Endodermal cell (in vitro differentiated cells): ENCODE measurements at regions not wholly inside any gene's neighbourhood (a gene's known extent, or its start where the extent isn't known, plus 50 kb on each side); places are given as distances from the start of the nearest gene placed in this dataset.

Source experiments
- DNase-seq: peaks from one replicate; pipeline ENCODE4 v3.0.0-alpha.2; 2017
- H3K27ac ChIP-seq: 2 replicates; pipeline ENCODE4 v1.5.1; 2013; ENCODE audit warnings: mild to moderate bottlenecking, low read depth, low read length, moderate library complexity
- H3K27me3 ChIP-seq: 2 replicates; pipeline ENCODE4 v1.6.1; 2013; ENCODE audit warnings: mild to moderate bottlenecking, low read length, moderate library complexity; ENCODE audit not compliant: insufficient read depth, control insufficient read depth, poor library complexity, severe bottlenecking
- H3K36me3 ChIP-seq: 2 replicates; pipeline ENCODE4 v1.7.0; 2013; ENCODE audit warnings: mild to moderate bottlenecking, low read length, moderate library complexity; ENCODE audit not compliant: control insufficient read depth, insufficient read depth
- H3K4me1 ChIP-seq: one replicate; pipeline ENCODE4 v1.7.0; 2013; ENCODE audit warnings: low read length; ENCODE audit not compliant: control insufficient read depth, insufficient read depth
- H3K4me3 ChIP-seq: 2 replicates; pipeline ENCODE4 v1.5.1; 2013; ENCODE audit warnings: mild to moderate bottlenecking, low read length, moderate library complexity
- H3K9ac ChIP-seq: 2 replicates; pipeline ENCODE4 v1.6.1; 2013; ENCODE audit warnings: mild to moderate bottlenecking, low read length, moderate library complexity; ENCODE audit not compliant: poor library complexity, severe bottlenecking; ENCODE audit errors: extremely low read depth
- H3K9me3 ChIP-seq: 2 replicates; pipeline ENCODE4 v1.6.1; 2013; ENCODE audit warnings: mild to moderate bottlenecking, low read length, moderate library complexity; ENCODE audit not compliant: control insufficient read depth
- H3K27ac Mint-ChIP-seq: 2 replicates; pipeline ENCODE4 v1.8.0; 2020; ENCODE audit warnings: mixed read lengths
- H3K27me3 Mint-ChIP-seq: 2 replicates; pipeline ENCODE4 v1.8.0; 2021; ENCODE audit warnings: mild to moderate bottlenecking, mixed read lengths; ENCODE audit not compliant: insufficient read depth
- H3K36me3 Mint-ChIP-seq: 2 replicates; pipeline ENCODE4 v1.8.0; 2020; ENCODE audit warnings: low read depth, mixed read lengths
- H3K4me1 Mint-ChIP-seq: 2 replicates; pipeline ENCODE4 v1.8.0; 2020; ENCODE audit warnings: mixed read lengths
- H3K4me3 Mint-ChIP-seq: 2 replicates; pipeline ENCODE4 v1.8.0; 2020; ENCODE audit warnings: mild to moderate bottlenecking, moderate library complexity, mixed read lengths
- H3K9me3 Mint-ChIP-seq: 2 replicates; pipeline ENCODE4 v1.8.0; 2020; ENCODE audit warnings: mild to moderate bottlenecking, mixed read lengths
- CTCF ChIP-seq: fragments of 200-600 bp; sonication (generic); conservative IDR thresholded peaks from 2 replicates; pipeline ENCODE4 v1.5.0; 2021; ENCODE audit warnings: antibody characterized with exemption, mild to moderate bottlenecking
- WGBS, 2 experiments: methylation state at CpG; one replicate each; pipeline versions ENCODE4 v1.1.5 to v1.1.7; 2013; ENCODE audit warnings: missing lambda C conversion rate in 2 of 2, mixed read lengths in 1 of 2; ENCODE audit not compliant: insufficient coverage in 1 of 2, insufficient read length in 1 of 2; 5-methylcytosine and 5-hydroxymethylcytosine counted together

GRCh38 chr13:34358811-34359513 is 541.0 kb downstream of the RFC3 start:
- Mint-ChIP-seq H3K27ac (no peak overlapping the region), H3K36me3 (no peaks in the 10 kb centered on the region), H3K9me3 (peaks cover 3% of the 10 kb centered on the region), H3K4me3 (no peak overlapping the region), H3K4me1 (peaks cover 5% of the 10 kb centered on the region), H3K27me3 (no peaks in the 10 kb centered on the region)
- Histone ChIP-seq H3K4me3 (no peak overlapping the region), H3K36me3 (no peaks in the 10 kb centered on the region), H3K4me1 (no peaks in the 10 kb centered on the region), H3K9ac (no peak overlapping the region), H3K9me3 (peaks cover 13% of the 10 kb centered on the region), H3K27me3 (no peaks in the 10 kb centered on the region), H3K27ac (no peak overlapping the region)
- DNase-seq: no peak
- 94 to 100% methylated on average over 2 of the region's 2 CpGs for WGBS, 2 experiments
- no peak for TF ChIP-seq CTCF

DNA sequence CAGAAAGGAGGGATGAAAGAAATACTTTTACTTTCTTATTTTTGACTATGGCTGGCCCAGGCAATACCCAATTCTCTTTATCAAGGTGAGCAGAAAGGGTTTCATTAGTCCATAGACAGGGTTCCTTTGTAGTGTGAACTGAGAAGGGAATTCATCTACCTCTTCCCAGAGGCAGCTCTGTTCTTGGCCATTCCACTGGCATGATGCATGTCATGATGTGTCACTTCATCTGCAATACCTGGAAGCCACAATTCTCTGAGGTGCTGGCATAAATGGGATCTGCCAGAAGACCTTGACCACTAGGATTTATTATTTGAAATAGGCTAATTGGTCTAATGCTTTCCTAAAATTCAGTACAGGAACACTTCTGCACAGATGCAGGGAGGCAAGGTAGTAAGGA is 542.8 kb downstream of the RFC3 start:
- Mint-ChIP-seq H3K4me1 (peaks cover 5% of the 10 kb centered on the region), H3K27ac (no peak overlapping the region), H3K27me3 (no peaks in the 10 kb centered on the region), H3K9me3 (peaks cover 3% of the 10 kb centered on the region), H3K36me3 (no peaks in the 10 kb centered on the region), H3K4me3 (no peak overlapping the region)
- no peaks in the 10 kb centered on the region for H3K27me3 ChIP-seq
- H3K4me3 ChIP-seq: no peak overlapping the region
- no peak overlapping the region for H3K9ac ChIP-seq
- H3K4me1 ChIP-seq: no peaks in the 10 kb centered on the region
- TF ChIP-seq CTCF: no peak
- H3K9me3 ChIP-seq: peaks cover 13% of the 10 kb centered on the region
- H3K36me3 ChIP-seq: no peaks in the 10 kb centered on the region
- no peak overlapping the region for H3K27ac ChIP-seq
- no peak for DNase-seq

DNA sequence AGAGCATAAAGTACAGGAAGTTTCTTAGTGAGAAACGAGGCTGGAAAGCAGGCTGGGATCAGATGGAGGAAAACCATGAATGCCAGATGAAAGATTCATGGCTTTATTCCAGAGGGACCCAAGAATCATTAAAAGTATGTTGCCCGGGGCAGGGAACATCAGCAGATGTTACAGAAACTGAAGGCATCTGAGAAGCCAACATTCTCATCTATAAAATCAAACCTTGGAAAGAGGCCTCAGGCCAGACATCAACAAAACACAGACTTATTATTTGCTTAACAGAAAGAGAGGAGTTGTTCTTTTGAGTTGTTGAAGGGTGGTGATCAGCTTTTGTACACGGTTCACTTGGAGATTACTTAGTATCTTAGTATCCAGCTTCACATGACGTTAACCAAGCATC is 543.6 kb downstream of the RFC3 start:
- WGBS, 2 experiments: 89 to 92% methylated on average over 2 to 4 of the region's 4 CpGs
- DNase-seq: no peak
- H3K27me3 Mint-ChIP-seq: no peaks in the 10 kb centered on the region
- H3K4me3 Mint-ChIP-seq: no peak overlapping the region
- H3K27ac Mint-ChIP-seq: no peak overlapping the region
- no peak overlapping the region for H3K27ac ChIP-seq
- H3K9me3 Mint-ChIP-seq: peaks cover 12% of the 10 kb centered on the region
- no peaks in the 10 kb centered on the region for H3K36me3 Mint-ChIP-seq
- no peaks in the 10 kb centered on the region for H3K36me3 ChIP-seq
- H3K4me3 ChIP-seq: no peak overlapping the region
- H3K9ac ChIP-seq: no peak overlapping the region
- H3K27me3 ChIP-seq: no peaks in the 10 kb centered on the region
- no peak for TF ChIP-seq CTCF
- peaks cover 5% of the 10 kb centered on the region for H3K4me1 Mint-ChIP-seq
- H3K9me3 ChIP-seq: peaks cover 13% of the 10 kb centered on the region
- no peaks in the 10 kb centered on the region for H3K4me1 ChIP-seq
